CD14-positive monocyte (primary cell): ENCODE measurements at regions not wholly inside any gene's neighbourhood (a gene's known extent, or its start where the extent isn't known, plus 50 kb on each side); places are given as distances from the start of the nearest gene placed in this dataset.

ENCODE experiments used
- DNase-seq, 3 donors: peaks; one replicate each; pipeline ENCODE4 v3.0.0-alpha.2; 2011 to 2022
- H2AFZ ChIP-seq: 2 replicates; pipeline ENCODE4 v1.6.0; 2012; ENCODE audit warnings: mild to moderate bottlenecking, low read depth, low read length, inconsistent platforms; ENCODE audit not compliant: insufficient read depth, poor library complexity, severe bottlenecking
- H3K27ac ChIP-seq, 2 donors: 1 replicate in 1 of 2; 2 replicates in 1 of 2; pipeline ENCODE4 v1.5.1; 2012 to 2013; ENCODE audit warnings: low read length in 2 of 2, control low read depth in 1 of 2, inconsistent platforms in 1 of 2, low read depth in 1 of 2, mild to moderate bottlenecking in 1 of 2
- H3K27me3 ChIP-seq, 2 donors: one replicate each; pipeline versions ENCODE4 v1.6.0 to v1.6.1; 2011 to 2013; ENCODE audit warnings: low read length in 2 of 2; ENCODE audit not compliant: control insufficient read depth in 2 of 2, insufficient read depth in 2 of 2
- H3K36me3 ChIP-seq, 2 donors: replicated peaks in 1 of 2; 1 replicate in 1 of 2; 2 replicates in 1 of 2; pipeline versions ENCODE4 v1.5.1 to v1.6.1; 2012 to 2013; ENCODE audit warnings: low read length in 2 of 2, control low read depth in 1 of 2, inconsistent platforms in 1 of 2, mild to moderate bottlenecking in 1 of 2; ENCODE audit not compliant: insufficient read depth in 2 of 2, control insufficient read depth in 1 of 2
- H3K4me1 ChIP-seq, 2 donors: 1 replicate in 1 of 2; 2 replicates in 1 of 2; pipeline versions ENCODE4 v1.5.1 to v1.6.1; 2012 to 2013; ENCODE audit warnings: low read length in 2 of 2, control low read depth in 1 of 2, inconsistent platforms in 1 of 2, mild to moderate bottlenecking in 1 of 2, moderate library complexity in 1 of 2; ENCODE audit not compliant: insufficient read depth in 2 of 2, control insufficient read depth in 1 of 2
- H3K4me2 ChIP-seq: replicated peaks from 2 replicates; pipeline ENCODE3; 2012; ENCODE audit warnings: low read length, moderate library complexity, mild to moderate bottlenecking; ENCODE audit not compliant: poor library complexity, severe bottlenecking; ENCODE audit errors: extremely low read depth
- H3K4me3 ChIP-seq, 3 experiments: fragments of 200-600 bp in 1 of 3; sonication (generic) in 1 of 3; replicated peaks in 1 of 3; 1 replicate in 2 of 3; 2 replicates in 1 of 3; pipeline ENCODE4 v1.5.1; 2011 to 2013; ENCODE audit warnings: low read length in 3 of 3, mild to moderate bottlenecking in 3 of 3, control low read depth in 2 of 3, low read depth in 2 of 3, inconsistent platforms in 1 of 3, moderate library complexity in 1 of 3
- H3K79me2 ChIP-seq: 2 replicates; pipeline ENCODE4 v1.6.0; 2012; ENCODE audit warnings: mild to moderate bottlenecking, control low read depth, inconsistent platforms, low read length, moderate library complexity; ENCODE audit not compliant: insufficient read depth
- H3K9ac ChIP-seq: 2 replicates; pipeline ENCODE4 v1.6.0; 2017; ENCODE audit warnings: low read length, mild to moderate bottlenecking; ENCODE audit not compliant: insufficient read depth, poor library complexity, severe bottlenecking
- H3K9me3 ChIP-seq, 2 donors: replicated peaks in 1 of 2; 1 replicate in 1 of 2; 2 replicates in 1 of 2; pipeline versions ENCODE4 v1.5.1 to v1.6.1; 2012 to 2013; ENCODE audit warnings: low read length in 2 of 2, control low read depth in 1 of 2; ENCODE audit not compliant: control insufficient read depth in 1 of 2, insufficient read depth in 1 of 2
- H4K20me1 ChIP-seq: 2 replicates; pipeline ENCODE4 v1.6.0; 2012; ENCODE audit warnings: mild to moderate bottlenecking, low read length, control low read depth, moderate library complexity; ENCODE audit not compliant: insufficient read depth
- H3K27ac Mint-ChIP-seq, 7 donors: one replicate each; pipeline ENCODE4 v1.8.0; 2020; ENCODE audit warnings: mild to moderate bottlenecking in 7 of 7, mixed read lengths in 7 of 7, moderate library complexity in 6 of 7, inconsistent platforms in 2 of 7
- H3K27me3 Mint-ChIP-seq, 3 donors: one replicate each; pipeline ENCODE4 v1.8.0; 2021 to 2022; ENCODE audit warnings: low read depth in 3 of 3, mild to moderate bottlenecking in 3 of 3, mixed read lengths in 3 of 3, moderate library complexity in 3 of 3, inconsistent platforms in 1 of 3
- H3K36me3 Mint-ChIP-seq, 2 donors: one replicate each; pipeline ENCODE4 v1.8.0; 2020; ENCODE audit warnings: mixed read lengths in 2 of 2, inconsistent platforms in 1 of 2, mild to moderate bottlenecking in 1 of 2
- H3K4me1 Mint-ChIP-seq: one replicate; pipeline ENCODE4 v1.8.0; 2020; ENCODE audit warnings: mild to moderate bottlenecking, mixed read lengths
- H3K4me3 Mint-ChIP-seq, 2 donors: one replicate each; pipeline ENCODE4 v1.8.0; 2020; ENCODE audit warnings: mild to moderate bottlenecking in 2 of 2, mixed read lengths in 2 of 2, moderate library complexity in 1 of 2
- H3K9me3 Mint-ChIP-seq, 7 donors: one replicate each; pipeline ENCODE4 v1.8.0; 2020 to 2022; ENCODE audit warnings: mixed read lengths in 7 of 7, mild to moderate bottlenecking in 6 of 7, moderate library complexity in 6 of 7, inconsistent platforms in 2 of 7
- WGBS: methylation state at CpG from one replicate; pipeline ENCODE4 v1.1.5; 2013; ENCODE audit warnings: missing lambda C conversion rate; ENCODE audit not compliant: insufficient coverage; 5-methylcytosine and 5-hydroxymethylcytosine counted together
- intact Hi-C, 2 donors: fragments of 100-400 bp; cut with micrococcal nuclease; formaldehyde crosslinking; loops; one replicate each; pipeline versions ENCODE4 v1.15.0 to v1.15.1; 2023
- TF ChIP-seq, protein P1 (sequence below): fragments of 200-600 bp; IDR thresholded peaks from one replicate; pipeline ENCODE4 v1.8.0; 2022; ENCODE audit warnings: antibody characterized with exemption, mild to moderate bottlenecking

DNA sequence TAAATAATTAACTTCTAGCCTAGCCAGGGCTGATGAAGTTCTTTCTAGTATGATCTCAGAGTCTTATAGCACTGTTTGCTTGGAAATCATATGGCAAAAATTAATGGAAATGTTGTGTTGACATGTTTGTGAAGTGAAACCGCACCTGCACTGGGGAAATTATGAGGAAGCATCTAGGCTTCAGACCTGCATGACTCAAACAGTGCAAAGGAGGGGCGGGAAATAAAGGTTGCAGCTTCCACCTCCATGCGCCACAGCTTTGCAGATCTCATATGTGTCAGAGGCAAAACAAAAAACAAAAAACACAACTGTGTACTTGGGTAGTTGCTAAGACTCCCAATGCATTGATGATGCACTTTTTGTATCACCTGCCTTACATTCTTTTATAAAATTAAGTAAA, 1080.6 kb downstream of the PLA2G4A start:
- TF ChIP-seq, protein P1, sequence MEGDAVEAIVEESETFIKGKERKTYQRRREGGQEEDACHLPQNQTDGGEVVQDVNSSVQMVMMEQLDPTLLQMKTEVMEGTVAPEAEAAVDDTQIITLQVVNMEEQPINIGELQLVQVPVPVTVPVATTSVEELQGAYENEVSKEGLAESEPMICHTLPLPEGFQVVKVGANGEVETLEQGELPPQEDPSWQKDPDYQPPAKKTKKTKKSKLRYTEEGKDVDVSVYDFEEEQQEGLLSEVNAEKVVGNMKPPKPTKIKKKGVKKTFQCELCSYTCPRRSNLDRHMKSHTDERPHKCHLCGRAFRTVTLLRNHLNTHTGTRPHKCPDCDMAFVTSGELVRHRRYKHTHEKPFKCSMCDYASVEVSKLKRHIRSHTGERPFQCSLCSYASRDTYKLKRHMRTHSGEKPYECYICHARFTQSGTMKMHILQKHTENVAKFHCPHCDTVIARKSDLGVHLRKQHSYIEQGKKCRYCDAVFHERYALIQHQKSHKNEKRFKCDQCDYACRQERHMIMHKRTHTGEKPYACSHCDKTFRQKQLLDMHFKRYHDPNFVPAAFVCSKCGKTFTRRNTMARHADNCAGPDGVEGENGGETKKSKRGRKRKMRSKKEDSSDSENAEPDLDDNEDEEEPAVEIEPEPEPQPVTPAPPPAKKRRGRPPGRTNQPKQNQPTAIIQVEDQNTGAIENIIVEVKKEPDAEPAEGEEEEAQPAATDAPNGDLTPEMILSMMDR = no peak
- Mint-ChIP-seq H3K27me3 (peaks cover 0 to 2% (median 0%) of the 10 kb centered on the region in 3 donors), H3K9me3 (peaks cover 0 to 3% (median 0%) of the 10 kb centered on the region in 7 donors), H3K4me3 (no peak overlapping the region), H3K4me1 (no peaks in the 10 kb centered on the region), H3K36me3 (no peaks in the 10 kb centered on the region), H3K27ac (no peak overlapping the region)
- Histone ChIP-seq H3K79me2 (no peaks in the 10 kb centered on the region), H3K36me3 (no peaks in the 10 kb centered on the region), H3K9ac (no peak overlapping the region), H3K4me3 (no peak overlapping the region), H3K9me3 (peaks cover 0 to 4% of the 10 kb centered on the region in 2 donors), H2AFZ (no peak overlapping the region), H3K27ac (no peak overlapping the region), H3K4me1 (no peaks in the 10 kb centered on the region), H4K20me1 (no peaks in the 10 kb centered on the region), H3K27me3 (no peaks in the 10 kb centered on the region), H3K4me2 (no peak overlapping the region)
- intact Hi-C loops = no loop called here
- 75% methylated on average over 2 of the region's 3 CpGs for WGBS
- DNase-seq = no peak

DNA sequence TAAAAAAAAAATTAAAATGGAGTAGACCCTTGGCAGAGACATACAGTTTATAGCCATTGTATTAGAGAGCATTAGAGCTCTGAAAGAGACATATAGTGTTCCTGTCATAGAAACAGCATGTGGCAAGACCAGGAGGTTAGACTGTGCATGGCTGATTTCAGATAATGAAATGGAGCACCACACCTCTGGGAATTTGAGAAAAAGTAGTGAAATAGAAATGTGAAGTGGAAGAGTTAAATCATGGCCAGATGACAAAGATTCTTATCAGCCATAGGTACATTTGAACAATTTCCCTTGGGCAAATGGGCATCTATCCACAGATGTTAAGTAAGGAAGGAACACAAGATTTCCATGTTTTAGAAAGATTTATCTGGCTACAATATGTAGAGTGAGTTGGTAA, 1083.1 kb downstream of the PLA2G4A start:
- Histone ChIP-seq H4K20me1 (no peaks in the 10 kb centered on the region), H3K36me3 (no peaks in the 10 kb centered on the region), H3K9ac (no peak overlapping the region), H3K4me1 (no peaks in the 10 kb centered on the region), H3K9me3 (peaks cover 0 to 4% of the 10 kb centered on the region in 2 donors), H3K27me3 (no peaks in the 10 kb centered on the region), H2AFZ (no peak overlapping the region), H3K27ac (no peak overlapping the region), H3K4me3 (no peak overlapping the region), H3K4me2 (no peak overlapping the region), H3K79me2 (no peaks in the 10 kb centered on the region)
- Mint-ChIP-seq H3K27ac (no peak overlapping the region), H3K27me3 (peaks cover 0 to 2% (median 0%) of the 10 kb centered on the region in 3 donors), H3K9me3 (peaks cover 0 to 5% (median 0%) of the 10 kb centered on the region in 7 donors), H3K36me3 (no peaks in the 10 kb centered on the region), H3K4me1 (no peaks in the 10 kb centered on the region), H3K4me3 (no peak overlapping the region)
- TF ChIP-seq, protein P1 = no peak
- intact Hi-C loops = no loop called here
- no peak for DNase-seq
